ENCODE measurements at regions not wholly inside any gene's neighbourhood (a gene's known extent, or its start where the extent isn't known, plus 50 kb on each side); places are given as distances from the start of the nearest gene placed in this dataset.

DNA sequence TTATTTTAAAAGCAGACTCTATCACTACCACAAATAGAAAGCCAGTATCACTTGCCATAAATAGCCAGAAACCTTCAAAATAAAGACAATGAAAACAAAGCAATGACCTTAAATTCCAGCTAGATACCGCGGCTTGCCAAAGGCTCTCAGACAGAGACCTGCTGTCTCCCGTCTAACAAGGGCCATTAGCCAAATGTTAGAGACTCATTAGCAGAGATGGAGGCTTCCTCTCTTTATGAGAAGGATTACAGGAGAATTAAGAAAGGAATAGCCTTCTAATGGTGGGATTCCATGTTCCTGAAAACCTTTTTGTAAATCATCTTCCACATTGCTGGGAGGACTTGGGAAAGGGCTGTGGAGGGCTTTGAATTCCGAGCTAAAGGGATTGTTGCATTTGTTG, 206.7 kb downstream of the AACS start:
- DNase-seq (ENCODE audit: low read depth) = no peak

DNA sequence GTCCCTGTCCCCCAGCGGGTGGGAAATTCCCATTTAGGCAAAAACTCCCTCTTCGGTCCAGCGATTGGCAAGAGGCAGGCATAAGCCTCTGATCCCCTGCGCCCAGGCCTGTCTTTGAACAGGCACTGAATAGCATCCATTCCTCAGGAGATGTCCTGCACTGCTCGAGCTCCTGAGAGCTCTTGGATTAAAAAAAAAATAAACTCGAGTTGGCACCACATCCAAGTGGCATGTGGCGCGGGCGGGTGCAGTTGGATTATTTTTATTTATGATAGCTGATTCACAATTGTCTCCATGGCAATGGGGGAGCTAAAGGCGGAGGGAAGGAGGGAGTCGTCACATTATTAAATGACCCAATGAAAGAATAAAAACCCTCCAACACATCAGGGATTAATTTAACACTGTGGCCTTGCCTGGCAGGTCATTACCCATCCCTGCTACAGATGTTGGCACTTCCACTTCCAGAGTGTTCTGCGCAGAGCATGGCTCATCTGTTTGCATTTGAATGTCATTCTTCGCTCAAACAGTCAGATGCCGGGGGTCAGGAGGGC, 207.2 kb downstream of the AACS start:
- no peak for DNase-seq (ENCODE audit: low read depth)

DNA sequence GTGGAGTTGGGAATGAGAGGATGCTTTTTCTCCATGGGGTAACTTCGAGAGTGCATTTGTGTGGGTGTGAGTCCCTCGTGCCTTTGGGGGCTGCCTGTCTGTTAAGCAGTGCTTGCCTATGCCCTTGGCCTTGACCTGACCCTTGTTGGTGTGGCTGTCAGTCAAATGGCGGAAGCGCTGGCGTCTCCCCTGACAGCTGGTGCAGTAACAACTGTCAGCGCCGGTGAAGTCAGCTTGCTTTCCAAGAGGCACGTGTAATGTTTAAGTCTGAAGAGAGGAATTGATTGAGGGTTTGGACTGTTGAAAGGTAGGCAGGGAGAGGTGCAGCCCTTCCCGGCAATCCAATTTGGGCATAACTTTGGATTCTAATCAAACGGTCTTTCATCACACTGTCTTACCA, 211.3 kb downstream of the AACS start:
- DNase-seq (ENCODE audit: low read depth) = no peak

DNA sequence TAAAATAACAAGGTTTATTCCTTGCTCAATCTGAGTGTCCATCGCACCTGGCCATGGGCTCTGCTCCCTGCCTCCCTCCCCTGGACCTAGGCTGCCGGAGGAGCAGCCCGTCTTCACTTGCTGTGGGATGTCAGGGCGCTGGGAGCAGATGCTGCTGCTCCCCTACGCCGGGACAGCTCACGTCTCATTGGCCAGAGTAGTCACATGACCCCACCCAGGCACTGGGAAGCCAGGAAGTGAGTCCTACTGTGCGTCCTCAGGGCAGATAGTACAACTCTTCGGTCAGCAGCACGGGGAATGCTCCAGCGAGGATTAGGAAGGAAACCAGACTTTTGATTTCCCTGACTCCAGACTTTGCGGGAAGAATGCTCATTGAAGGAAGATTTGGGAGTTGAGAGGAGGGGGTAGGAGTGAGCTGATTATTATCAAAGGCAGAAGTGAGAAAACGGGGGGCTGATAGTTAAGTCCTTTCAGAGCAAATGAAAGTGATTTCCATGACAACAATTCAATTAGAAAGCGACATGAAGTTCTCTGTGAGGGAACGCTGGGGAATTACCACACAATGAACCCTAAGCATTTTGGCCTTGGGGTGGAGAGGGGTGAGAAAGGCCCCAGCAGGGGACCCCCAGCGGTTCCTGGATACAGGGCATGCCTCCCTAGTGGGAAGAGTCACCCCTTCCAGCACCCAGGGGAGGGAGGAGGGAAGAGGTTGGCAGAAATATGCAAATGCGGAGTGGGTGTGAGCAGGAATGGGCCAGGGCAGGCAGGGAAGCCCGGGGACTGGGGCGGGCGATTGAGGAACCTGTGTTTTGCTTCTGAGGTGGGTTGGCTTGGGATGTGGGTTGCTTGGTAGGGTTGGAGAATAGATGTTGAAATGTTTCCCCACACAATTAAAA, 215.5 kb downstream of the AACS start:
- DNase-seq (ENCODE audit: low read depth) = no peak

DNA sequence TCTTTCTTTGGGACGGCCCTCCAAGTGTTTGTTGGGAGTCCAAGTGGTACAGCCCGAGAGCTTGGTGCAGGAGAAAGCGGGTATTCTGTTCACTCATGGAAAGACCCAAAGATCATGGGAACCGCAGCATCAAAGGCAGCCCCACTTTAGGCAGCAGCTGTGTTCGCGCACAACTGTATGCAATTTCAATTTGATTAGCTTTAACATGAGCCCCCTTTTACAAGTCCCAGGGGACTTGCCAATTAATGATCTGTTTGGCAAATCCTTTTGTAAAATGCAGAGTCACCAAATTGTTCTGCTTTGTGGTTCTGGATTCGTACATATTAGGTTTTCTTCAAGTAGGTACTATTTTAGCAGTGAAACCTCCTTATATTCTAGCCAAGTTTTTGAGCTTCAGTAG, 217.7 kb downstream of the AACS start:
- no peak for DNase-seq (ENCODE audit: low read depth)

- no peak for DNase-seq (ENCODE audit: low read depth)
Observed at GRCh38 chr12:125283521-125283920, 218.3 kb downstream of the AACS start.

DNA sequence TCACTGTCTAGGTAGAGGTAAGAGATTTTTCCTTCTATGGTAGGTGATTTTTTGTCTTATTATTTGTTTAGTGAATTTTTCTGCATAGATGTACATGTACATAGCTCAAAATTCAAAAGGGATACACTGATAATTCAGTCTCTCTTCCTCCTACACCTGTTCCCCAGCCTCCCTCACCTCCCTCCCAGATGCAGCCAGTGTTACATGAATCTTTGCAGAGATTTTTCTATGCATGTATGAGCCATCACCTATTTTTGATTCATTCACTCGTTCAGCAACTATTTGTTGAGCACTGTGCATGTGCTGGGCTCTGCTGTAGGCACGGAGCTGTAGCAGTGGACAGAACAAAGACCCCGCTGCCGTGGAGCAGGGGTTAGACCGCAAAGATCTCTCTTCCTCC, 218.9 kb downstream of the AACS start:
- DNase-seq (ENCODE audit: low read depth) = no peak

DNA sequence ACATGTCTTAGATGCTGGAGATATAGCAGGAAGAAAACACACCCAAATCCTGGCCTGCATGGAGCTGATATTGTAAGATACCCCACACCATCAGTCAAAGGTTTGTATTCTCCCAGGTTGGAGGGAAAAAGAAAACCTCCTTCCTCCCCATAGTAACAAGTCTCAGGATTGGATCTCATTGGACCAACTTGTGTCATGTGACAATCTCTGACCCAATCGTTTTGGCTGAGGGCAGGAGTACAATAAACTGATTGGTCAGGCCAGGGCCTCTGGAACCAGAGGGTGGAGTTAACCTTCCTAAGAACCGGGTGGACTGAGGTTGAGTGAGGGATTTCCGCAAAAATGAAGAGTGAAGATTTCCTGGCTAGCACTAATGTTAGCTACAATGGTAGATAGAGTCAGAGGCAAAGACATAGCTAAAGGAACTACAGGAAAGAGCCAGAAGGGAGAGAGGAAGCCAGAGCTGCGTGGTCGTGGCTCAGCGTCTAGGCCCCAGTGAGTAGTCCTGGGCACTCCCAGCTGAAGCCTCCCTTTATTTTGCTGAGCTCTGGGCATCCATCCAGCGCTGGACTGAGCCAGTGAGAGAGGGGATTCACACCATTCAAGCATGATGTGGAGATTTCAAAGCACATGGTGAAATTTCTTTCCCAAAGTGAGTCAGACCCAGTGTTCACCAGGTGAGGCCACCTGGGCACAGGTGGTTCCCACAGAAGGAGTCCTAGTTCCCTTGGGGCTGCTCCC, 219.9 kb downstream of the AACS start:
- no peak for DNase-seq (ENCODE audit: low read depth)

DNA sequence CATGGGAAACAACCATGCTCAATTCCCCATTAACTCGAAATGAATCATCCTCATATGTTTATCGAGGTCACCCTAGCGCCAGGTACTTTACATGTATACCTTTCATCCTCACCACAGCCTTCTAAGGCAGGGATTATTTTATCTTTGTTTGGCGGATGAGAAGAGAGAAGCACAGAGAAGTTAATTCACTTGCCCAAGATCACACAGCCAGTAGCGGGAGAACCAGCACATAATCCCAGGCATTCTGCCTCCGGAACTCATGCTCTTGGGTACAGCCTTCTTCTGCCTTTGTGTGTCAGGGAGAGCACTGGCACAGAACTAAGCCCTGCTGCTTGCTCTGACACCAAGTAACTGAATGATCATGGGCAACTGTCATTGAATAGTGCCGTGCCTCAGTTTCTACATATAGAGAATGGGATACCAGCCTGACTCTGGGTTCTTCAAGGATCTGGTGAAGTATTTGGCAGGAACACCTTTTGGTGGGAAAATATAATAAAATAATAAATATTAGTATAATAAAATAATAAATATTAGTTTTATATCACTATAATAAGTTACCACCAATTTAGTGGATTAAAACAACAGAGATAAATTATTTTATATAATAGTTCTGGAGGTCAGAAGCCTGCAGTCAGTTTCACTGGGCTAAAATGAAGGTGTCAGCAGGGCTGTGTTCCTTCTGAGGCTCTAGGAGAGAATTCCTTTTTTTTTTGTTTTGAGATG, 220.9 kb downstream of the AACS start:
- DNase-seq (ENCODE audit: low read depth) = no peak

DNA sequence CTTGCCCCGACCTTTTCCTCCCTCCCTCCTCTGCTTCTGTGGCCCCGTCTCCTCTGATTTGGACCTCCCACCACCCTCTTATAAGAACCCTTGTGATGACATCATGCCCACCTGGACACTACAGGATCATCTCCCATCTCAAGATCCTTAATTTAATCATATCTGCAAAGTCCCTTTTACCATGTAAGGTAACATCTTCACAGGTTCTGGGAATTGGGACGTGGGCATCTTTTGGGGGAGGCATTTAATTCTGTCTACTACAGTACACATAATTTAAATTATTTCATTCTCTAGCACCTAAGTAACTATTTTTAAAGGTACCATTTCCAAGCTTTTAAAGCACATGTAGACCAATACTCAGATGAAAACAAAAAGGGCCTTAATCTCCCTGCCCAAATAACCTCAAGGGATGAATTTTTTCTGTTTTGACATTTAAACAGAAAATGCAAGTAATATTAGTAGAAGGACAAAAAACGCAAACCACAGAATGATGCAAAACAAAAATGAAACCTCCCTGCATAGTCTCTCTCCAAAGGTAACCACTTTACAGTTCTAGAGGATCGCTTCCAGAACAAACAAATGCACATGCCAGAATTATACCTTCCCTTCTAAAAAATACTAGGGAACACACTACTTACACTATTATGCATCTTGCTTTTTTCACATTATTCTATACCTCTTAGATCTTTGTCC, 222.1 kb downstream of the AACS start:
- no peak for DNase-seq (ENCODE audit: low read depth)

DNA sequence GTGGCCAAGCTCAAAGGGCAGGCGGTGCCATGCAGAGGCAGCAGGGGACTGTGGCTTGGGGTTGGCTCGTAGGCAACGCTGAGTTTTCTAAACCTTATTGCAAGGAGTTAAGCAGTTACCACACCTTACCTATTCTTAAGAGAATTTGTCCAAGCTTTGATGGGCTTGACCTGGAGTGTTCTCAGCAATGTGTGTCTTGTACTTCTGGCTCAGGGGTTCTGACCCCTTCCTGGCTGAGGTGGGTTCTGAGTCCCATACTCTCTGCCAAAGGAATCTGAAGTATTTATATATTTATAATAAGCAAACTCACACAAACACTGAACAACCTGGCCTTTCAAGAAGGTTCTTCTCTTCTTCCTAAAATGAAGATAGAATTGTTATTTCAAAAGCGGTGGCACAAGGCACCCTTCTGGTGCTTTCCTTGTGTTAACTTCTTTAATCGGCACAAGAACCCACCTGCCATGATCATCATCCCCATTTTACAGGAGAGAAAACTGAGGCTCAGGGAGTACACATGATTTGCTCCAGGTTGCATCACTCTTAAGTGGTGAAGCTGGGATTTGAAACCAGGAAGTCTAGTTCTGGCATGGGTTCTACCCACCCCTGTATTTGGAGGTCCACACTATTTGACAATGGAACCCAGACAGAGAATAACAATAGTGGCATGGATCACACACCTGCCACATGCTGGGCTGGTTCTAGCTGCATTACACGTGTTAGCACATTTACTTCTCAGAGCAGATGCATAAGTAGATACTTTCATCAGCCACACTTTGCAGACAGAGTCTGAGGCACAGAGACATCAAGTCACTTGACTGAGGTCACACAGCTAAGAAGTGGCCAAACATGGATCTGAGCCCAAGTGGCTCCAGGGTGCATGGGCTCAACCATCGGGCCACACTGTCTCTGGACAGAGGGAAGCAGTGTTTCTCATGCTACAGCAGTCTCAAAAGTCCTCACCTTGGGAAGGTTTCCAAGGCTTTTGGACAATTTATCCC, 224.0 kb downstream of the AACS start:
- DNase-seq (ENCODE audit: low read depth) = no peak

DNA sequence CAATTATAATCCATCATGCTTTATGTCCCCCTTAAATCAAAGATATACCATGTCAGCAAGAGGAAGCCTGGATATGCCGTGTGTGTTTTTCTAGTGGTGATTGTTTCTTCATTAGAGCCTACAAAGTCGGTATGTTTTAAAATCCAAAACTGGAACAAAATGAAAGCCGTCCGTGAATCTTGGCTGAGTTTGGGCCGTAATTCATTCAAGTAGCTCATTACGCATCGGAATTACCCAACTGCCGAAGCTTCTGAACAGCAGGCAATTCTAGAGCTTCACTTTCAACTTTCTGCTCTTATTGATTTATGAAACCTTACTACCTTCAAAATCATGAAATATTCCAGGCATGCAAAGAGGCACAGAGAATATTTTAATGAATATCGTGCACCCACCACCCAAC, 224.7 kb downstream of the AACS start:
- no peak for DNase-seq (ENCODE audit: low read depth)

GRCh38 chr12:125292700-125293099, 227.5 kb downstream of the AACS start:
- no peak for DNase-seq (ENCODE audit: low read depth)

- no peak for DNase-seq (ENCODE audit: low read depth)
Observed at GRCh38 chr12:125295550-125295949, 230.3 kb downstream of the AACS start.

DNA sequence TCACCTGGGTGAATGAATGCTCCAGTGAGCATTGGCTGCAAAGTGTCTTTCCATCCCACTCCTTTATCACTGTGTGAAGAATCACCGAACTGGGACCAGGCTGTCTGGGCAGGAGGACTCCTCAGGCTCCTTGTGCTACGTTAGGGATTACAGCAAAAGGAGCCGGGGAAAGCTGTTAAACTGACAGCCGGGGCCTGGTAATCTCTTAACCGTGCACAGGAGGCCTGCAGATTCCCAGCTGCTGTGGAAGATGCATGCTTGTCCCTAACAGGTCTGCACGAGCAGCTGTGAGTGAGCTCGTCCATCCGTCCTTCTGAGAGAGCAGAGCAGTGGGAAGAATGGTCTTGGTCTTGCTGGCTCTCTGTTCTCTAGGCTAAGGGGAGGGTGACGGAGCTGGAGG, 231.5 kb downstream of the AACS start:
- DNase-seq (ENCODE audit: low read depth) = no peak

DNA sequence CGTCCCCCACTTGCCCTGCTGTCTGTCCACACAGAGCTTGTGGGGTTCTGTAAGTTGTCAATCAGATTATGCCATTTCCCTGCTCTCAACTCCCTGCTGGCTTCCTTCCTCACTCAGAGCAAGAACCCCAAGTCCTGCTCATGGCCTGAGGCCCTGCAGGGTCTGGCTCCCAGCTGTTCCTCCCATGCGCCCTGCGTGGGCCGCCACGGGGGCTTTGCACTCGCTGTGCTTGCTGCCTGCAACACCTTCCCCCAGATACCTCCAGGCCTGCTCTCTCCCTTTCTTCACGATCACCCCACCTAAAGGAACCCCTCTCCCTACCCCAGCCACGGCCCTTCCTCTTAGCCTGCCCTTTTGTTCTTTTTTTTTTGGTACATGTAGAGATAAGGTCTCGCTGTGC, 234.6 kb downstream of the AACS start:
- DNase-seq (ENCODE audit: low read depth) = no peak

GRCh38 chr12:125300249-125300648, 235.0 kb downstream of the AACS start:
- DNase-seq (ENCODE audit: low read depth) = no peak

DNA sequence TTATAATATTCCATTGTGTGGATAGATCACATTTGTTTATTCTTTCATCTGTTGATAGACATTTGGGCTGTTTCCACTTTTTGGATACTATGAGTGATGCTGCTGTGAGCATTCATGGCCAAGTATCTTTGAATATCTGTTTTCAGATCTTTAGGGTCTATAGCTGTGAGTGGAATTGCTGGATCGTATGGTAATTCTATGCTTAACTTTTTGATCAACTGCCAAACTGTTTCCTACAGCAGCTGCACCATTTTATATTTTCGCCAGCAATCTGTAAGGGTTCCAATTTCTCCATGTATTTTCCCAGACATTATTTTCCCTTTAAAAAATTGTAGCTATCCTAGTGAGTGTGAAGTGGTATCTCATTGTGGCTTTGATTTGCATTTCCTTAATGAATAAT, 238.1 kb downstream of the AACS start:
- no peak for DNase-seq (ENCODE audit: low read depth)

DNA sequence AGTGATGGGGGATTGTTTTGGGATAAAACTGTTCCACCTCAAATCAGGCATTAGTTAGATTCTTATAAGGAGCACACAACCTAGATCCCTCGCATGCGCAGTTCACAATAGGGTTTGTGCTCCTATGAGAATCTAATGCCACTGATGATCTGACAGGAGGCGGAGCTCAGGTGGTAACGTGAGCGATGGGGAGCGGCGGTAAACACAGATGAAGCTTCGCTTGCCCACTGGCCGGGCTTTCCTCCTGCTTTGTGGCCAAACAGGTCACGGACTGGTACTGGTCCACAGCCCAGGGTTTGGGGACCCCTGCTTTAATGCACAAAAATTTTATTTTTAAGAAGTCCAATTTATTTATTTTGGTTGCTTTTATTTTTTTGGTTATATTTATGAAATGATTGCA, 238.8 kb downstream of the AACS start:
- no peak for DNase-seq (ENCODE audit: low read depth)

- no peak for DNase-seq (ENCODE audit: low read depth)
Observed at GRCh38 chr12:125305231-125305630, 240.0 kb downstream of the AACS start.

DNA sequence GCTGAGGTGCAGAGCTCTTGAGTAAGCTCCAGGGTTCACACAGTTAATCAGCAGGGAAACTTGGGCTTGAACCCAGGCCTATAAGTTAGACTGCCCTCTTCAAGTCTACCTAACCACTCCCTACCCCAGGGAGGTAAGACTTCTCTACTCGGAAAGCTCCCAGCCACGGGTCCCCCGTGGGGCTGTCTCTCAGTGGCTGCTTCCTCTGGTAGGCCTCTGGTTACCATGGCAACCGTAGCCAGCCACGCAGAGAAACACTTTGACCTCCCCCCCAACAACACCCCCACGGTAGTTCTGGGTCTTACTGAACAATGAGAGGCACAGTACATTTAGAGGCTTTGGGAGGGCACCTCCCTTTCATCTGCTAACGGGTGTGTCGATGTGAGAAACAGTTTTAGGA, 245.2 kb downstream of the AACS start:
- no peak for DNase-seq (ENCODE audit: low read depth)

Measured in stromal cell of bone marrow (primary cell).